ENCODE measurements at regions not wholly inside any gene's neighbourhood (a gene's known extent, or its start where the extent isn't known, plus 50 kb on each side); places are given as distances from the start of the nearest gene placed in this dataset.

GRCh38 chr14:82419933-82420332 lies 886.3 kb upstream of the SEL1L start:
- TF ChIP-seq POLR2AphosphoS5 (IDR thresholded peaks at IDR 0.05; ENCODE audit: low read depth) (no peak), SPI1 (IDR thresholded peaks at IDR 0.05; ENCODE audit: borderline replicate concordance, low read depth) (no peak), GABPA (IDR thresholded peaks at IDR 0.05; ENCODE audit: low read depth) (no peak), REST (IDR thresholded peaks at IDR 0.05; ENCODE audit: insufficient replicate concordance, low read depth) (no peak)
- TF ChIP-seq, protein P1, sequence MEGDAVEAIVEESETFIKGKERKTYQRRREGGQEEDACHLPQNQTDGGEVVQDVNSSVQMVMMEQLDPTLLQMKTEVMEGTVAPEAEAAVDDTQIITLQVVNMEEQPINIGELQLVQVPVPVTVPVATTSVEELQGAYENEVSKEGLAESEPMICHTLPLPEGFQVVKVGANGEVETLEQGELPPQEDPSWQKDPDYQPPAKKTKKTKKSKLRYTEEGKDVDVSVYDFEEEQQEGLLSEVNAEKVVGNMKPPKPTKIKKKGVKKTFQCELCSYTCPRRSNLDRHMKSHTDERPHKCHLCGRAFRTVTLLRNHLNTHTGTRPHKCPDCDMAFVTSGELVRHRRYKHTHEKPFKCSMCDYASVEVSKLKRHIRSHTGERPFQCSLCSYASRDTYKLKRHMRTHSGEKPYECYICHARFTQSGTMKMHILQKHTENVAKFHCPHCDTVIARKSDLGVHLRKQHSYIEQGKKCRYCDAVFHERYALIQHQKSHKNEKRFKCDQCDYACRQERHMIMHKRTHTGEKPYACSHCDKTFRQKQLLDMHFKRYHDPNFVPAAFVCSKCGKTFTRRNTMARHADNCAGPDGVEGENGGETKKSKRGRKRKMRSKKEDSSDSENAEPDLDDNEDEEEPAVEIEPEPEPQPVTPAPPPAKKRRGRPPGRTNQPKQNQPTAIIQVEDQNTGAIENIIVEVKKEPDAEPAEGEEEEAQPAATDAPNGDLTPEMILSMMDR (IDR thresholded peaks at IDR 0.05; ENCODE audit: insufficient read depth, low read length): no peak

DNA sequence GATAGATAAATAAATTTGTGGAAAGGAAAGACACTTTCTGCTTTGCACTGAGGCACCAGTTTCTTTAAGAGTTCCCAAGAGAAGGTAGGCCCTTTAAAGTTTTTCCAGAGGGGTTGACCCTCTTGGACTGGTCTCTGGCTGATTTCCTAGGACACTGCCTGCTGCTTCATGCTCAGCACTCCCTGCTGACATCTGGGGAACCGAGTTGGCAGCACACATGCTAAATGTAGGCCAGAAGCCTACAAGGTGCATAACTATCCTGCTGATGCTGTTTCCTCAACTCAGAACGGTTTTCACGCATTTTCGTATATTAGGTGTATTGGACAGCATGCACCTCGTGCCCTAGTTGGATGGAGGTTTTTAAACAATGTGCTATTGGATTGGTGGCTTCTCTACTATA lies 887.2 kb upstream of the SEL1L start:
- H3K27me3 ChIP-seq (ENCODE audit: insufficient read depth, poor library complexity, severe bottlenecking): no peaks in the 10 kb centered on the region
- H3K27ac ChIP-seq (replicated peaks): no peak overlapping the region
- no peak for TF ChIP-seq POLR2AphosphoS5 (IDR thresholded peaks at IDR 0.05; ENCODE audit: low read depth)
- TF ChIP-seq, protein P1 (IDR thresholded peaks at IDR 0.05; ENCODE audit: insufficient read depth, low read length): no peak
- TF ChIP-seq GABPA (IDR thresholded peaks at IDR 0.05; ENCODE audit: low read depth): no peak
- TF ChIP-seq REST (IDR thresholded peaks at IDR 0.05; ENCODE audit: insufficient replicate concordance, low read depth): no peak
- no peak for TF ChIP-seq SPI1 (IDR thresholded peaks at IDR 0.05; ENCODE audit: borderline replicate concordance, low read depth)
- no peak overlapping the region for H3K4me3 ChIP-seq (replicated peaks; ENCODE audit: insufficient read depth, low read length)
- no peak for DNase-seq (ENCODE audit: low read depth in 1 of 2, low spot score in 1 of 2)

More at GRCh38 chr14:82419933-82420332, 886.3 kb upstream of the SEL1L start:
- Histone ChIP-seq H3K4me3 (replicated peaks; ENCODE audit: insufficient read depth, low read length) (no peak overlapping the region), H3K27me3 (ENCODE audit: insufficient read depth, poor library complexity, severe bottlenecking) (no peaks in the 10 kb centered on the region), H3K27ac (replicated peaks) (no peak overlapping the region)
- DNase-seq (ENCODE audit: low read depth in 1 of 2, low spot score in 1 of 2): no peak

DNA sequence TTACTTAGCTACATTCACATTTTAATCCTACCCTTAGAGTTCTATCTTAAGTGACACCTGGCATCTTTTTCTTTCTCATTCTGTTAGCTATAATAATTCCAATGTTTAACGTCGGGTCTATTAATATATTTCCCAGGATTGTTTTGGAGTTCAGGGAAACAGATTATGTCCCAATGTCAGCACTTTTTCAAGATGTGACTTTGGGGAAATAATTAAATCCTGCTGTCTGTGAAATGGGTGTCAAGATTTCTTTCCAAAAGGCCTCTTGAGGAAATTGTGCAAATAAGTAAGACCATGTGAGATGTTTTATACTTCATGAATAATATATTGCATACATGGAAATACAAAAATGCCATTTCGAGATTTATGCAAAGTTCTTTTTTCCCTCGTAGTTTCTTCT lies 887.6 kb upstream of the SEL1L start:
- TF ChIP-seq, protein P1 (IDR thresholded peaks at IDR 0.05; ENCODE audit: insufficient read depth, low read length): no peak
- no peak for TF ChIP-seq POLR2AphosphoS5 (IDR thresholded peaks at IDR 0.05; ENCODE audit: low read depth)
- TF ChIP-seq SPI1 (IDR thresholded peaks at IDR 0.05; ENCODE audit: borderline replicate concordance, low read depth): no peak
- no peak for TF ChIP-seq GABPA (IDR thresholded peaks at IDR 0.05; ENCODE audit: low read depth)
- no peak for TF ChIP-seq REST (IDR thresholded peaks at IDR 0.05; ENCODE audit: insufficient replicate concordance, low read depth)
- H3K4me3 ChIP-seq (replicated peaks; ENCODE audit: insufficient read depth, low read length): no peak overlapping the region
- DNase-seq (ENCODE audit: low read depth in 1 of 2, low spot score in 1 of 2): no peak
- no peaks in the 10 kb centered on the region for H3K27me3 ChIP-seq (ENCODE audit: insufficient read depth, poor library complexity, severe bottlenecking)
- no peak overlapping the region for H3K27ac ChIP-seq (replicated peaks)
